A204.1 (cell line): ENCODE measurements at regions not wholly inside any gene's neighbourhood (a gene's known extent, or its start where the extent isn't known, plus 50 kb on each side); places are given as distances from the start of the nearest gene placed in this dataset.
"Not testable (repeated sequence)": the region's sequence is repeated elsewhere in the genome, so short reads cannot be mapped to it uniquely, and the experiment has no call there.

Experiments
- FAIRE-seq: peaks from 2 replicates; lab custom pipeline; 2012; peaks lifted over from hg19 to GRCh38; lab: Jason Lieb, UNC

- FAIRE-seq, result no peak
These were observed 94.9 kb upstream of the ABCB5 start for GRCh38 chr7:20520530-20520929.

GRCh38 chr7:20521243-20521642 is 94.2 kb upstream of the ABCB5 start:
- FAIRE-seq, result no peak

GRCh38 chr7:20529260-20529659 is 86.2 kb upstream of the ABCB5 start:
- FAIRE-seq, result no peak

GRCh38 chr7:20532890-20533289 is 82.6 kb upstream of the ABCB5 start:
- FAIRE-seq, result no peak

GRCh38 chr7:20534543-20534942 is 80.9 kb upstream of the ABCB5 start:
- FAIRE-seq, result no peak

GRCh38 chr7:20535541-20535940 is 79.9 kb upstream of the ABCB5 start:
- FAIRE-seq, result no peak

- FAIRE-seq, result no peak
These were observed 76.3 kb upstream of the ABCB5 start for GRCh38 chr7:20539201-20539600.

GRCh38 chr7:20541608-20542349 is 73.7 kb upstream of the ABCB5 start:
- no peak for FAIRE-seq

- FAIRE-seq, result no peak
These were observed 72.9 kb upstream of the ABCB5 start for GRCh38 chr7:20542594-20542993.

GRCh38 chr7:20543500-20543899 is 72.0 kb upstream of the ABCB5 start:
- no peak for FAIRE-seq

- no peak for FAIRE-seq
These were observed 70.5 kb upstream of the ABCB5 start for GRCh38 chr7:20545016-20545415.

GRCh38 chr7:20546958-20547357 is 68.5 kb upstream of the ABCB5 start:
- not testable (repeated sequence) for FAIRE-seq

- FAIRE-seq, result no peak
These were observed 61.4 kb upstream of the ABCB5 start for GRCh38 chr7:20554072-20554471.

GRCh38 chr7:20556091-20556490 is 59.4 kb upstream of the ABCB5 start:
- no peak for FAIRE-seq

- FAIRE-seq, result no peak
These were observed 58.4 kb upstream of the ABCB5 start for GRCh38 chr7:20557116-20557515.

GRCh38 chr7:20558963-20559716 is 56.3 kb upstream of the ABCB5 start:
- no peak for FAIRE-seq

- FAIRE-seq, result no peak
These were observed 55.6 kb upstream of the ABCB5 start for GRCh38 chr7:20559883-20560282.

GRCh38 chr7:20560325-20561180 is 54.9 kb upstream of the ABCB5 start:
- no peak for FAIRE-seq

GRCh38 chr7:20561466-20561865 is 54.0 kb upstream of the ABCB5 start:
- FAIRE-seq, result no peak

GRCh38 chr7:20561908-20562307 is 53.6 kb upstream of the ABCB5 start:
- FAIRE-seq, result no peak

- FAIRE-seq, result no peak
These were observed 53.0 kb upstream of the ABCB5 start for GRCh38 chr7:20562461-20562860.
